ENCODE measurements at regions not wholly inside any gene's neighbourhood (a gene's known extent, or its start where the extent isn't known, plus 50 kb on each side); places are given as distances from the start of the nearest gene placed in this dataset.

DNA sequence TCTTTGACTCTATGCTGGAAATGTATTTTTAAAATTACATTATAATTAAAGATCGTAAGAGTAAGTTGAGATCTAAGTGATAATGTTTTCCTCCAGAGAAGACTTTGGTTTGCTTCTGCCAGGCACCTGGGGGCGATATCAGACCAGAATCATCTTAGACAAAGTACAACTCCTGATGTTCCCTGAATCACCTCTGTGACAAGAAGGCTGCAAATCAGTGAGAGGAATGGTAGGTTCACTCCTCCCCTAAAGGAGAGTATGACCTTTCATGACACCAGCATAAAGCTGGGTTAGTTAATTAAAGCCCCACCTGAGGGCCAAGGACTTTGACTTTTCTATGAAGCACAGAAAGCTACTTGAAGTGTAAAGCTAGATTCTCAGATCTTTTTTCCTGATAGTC lies 114.4 kb upstream of the DTNA start:
- DNase-seq (ENCODE audit: low spot score): no peak

DNA sequence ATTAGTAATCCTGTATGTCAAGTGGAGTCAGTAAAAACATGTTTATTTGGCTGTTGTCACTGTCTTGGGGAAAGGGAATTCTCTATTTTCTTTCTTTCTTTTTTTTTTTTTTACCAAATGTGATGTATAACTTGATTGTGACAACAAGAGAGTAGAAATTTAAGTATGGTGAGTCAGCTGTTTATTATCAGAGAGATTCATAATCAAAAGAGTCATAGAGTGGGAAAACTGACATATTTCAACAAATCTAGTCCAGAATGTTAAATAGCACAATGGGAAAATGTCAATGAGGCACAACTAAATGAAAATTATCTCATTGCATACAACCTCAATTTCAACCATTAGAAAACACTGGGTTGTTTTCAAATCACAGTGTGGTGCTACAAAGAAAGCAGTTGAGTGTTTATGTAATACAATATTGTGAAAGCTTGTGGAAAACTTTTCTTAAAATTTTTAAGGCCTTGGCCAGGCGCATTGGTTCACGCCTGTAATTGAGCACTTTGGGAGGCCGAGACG lies 111.9 kb upstream of the DTNA start:
- no peak for DNase-seq (ENCODE audit: low spot score)

DNA sequence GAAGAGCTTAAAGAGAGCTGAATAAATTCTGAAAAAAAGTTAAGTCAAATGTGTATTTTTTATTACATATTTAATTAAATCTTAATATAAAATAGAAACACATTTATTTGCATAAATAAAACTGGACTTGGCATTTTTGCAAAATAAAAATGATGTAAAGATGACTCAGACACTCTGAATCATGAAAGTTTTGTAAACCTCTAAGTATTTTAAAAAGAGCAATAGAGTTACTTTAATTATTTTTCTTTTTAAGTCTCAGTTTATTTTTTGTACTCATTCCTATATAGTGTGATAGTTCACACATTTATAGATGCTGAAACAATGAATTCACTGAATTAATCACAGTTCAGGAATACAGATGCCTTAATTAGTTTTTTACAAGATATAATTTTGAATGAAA lies 109.9 kb upstream of the DTNA start:
- peak; percentile 4 for DNase-seq (ENCODE audit: low spot score)

DNA sequence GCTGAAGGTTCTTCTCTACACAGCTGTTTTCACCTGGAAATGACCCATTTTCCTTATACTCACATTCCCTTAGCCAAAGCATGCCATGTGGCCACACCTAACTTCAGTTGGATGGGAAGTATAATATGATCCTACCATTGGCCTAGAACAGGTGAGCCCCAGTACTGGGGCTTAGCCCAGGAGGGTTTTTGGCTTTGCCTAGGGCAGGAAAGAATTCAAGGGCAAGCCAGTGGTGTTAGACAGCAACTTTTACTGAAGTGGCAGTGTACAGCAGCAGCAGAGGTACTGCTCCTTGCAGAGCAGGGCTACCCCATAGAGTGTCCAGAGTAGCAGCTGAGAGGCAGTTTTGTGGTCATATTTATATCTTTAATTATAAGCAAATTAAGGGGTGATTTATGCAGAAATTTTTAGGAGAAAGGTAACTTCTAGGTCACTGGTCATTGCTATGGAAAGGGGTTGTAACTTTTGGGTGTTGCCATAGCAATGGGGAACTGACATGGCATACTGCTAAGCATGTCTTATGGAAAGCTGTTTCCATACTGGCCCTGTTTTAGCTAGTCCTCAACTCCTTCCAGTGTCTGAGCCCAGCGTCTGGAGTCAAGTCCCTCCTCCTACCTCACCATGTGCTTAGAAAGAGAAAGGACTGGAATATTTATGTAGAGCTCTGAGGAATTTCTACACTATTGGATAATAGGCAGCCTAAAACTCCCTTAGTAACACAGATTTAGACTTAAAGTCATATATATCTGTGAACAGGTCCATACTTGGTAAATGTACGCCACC lies 109.0 kb upstream of the DTNA start:
- DNase-seq (ENCODE audit: low spot score): no peak

DNA sequence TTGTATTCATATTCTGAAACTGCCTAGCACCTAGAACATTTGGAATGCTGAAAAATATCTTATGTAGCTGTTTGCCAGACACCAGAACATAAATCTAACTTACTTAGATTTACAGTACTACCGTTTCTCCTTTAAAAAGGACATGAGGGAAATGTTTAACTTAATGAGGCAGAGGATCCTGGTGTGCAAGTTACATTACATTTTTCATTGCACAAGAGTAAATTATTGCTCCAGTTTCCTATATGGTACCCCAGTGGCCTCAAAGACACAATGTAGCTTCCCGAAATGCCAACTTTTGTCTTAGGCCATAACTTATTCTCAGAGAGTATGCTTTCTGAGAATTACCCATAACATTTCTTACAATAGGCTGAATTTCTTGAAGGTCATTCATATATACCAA lies 105.5 kb upstream of the DTNA start:
- no peak for DNase-seq (ENCODE audit: low spot score)

DNA sequence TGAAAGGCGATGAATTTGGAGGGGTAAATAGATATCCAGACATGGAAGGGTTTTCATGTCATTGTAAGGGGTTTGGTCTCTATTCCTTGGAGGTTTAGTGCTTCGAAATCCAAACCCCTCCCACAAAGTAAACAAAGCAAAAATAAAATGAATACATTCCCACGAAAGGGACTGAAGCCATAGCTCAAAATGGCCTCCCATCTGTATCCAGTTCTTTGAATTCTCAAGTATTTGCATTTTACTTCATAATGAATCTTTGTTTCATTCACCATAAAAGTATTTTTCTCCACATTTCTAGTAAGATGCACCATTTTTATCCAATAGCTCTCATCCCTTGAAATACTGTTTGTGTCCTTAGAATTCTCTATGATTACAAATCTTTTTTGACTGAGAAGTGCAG lies 103.2 kb upstream of the DTNA start:
- DNase-seq (ENCODE audit: low spot score): no peak

DNA sequence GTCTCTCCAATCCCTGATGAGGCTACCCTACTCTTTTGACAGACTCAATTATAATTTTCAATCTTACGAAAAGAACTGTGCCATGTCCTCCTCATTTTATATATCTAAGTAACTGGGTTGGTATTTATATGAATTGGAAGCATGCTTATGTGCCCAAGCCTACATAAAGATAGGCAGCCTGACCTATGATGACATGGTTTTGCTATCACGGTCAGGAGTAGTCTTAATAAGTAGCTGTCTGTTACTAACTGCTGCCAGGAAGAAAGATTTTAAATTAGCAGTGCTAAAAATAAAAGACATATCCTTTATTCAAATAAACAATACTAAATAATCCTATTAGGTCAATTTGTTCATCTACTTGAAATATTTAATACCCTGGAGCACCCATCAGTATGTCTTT lies 102.0 kb upstream of the DTNA start:
- no peak for DNase-seq (ENCODE audit: low spot score)

DNA sequence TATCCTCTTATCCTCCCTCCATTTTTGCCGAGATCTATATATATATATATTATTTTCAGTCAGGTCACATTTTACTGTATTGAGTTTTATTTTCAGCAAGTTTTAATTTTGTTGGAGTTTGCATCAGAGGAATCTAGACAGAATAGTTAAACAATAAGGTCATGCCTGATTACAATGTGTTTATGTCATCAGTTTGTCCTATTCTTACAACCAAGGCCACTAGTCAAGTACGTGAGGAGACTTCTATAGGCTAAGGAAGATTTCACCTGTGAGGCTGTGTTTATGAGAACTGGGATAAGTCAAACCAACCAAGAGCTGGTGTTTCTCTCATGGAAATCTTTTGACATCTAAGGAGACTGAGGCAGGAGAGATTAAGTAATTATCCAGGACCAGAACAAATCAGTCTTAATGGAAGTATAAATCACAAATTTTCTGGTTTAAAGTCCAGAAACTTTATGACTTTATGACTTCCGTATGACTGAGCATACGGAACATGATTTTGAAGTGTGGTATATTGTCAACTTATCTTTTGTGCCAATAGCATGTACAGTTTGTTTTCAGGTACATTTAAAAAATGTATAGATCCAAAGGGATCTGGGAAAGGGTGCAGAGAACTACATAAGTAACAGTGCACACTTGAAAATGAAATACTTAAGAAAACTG lies 100.0 kb upstream of the DTNA start:
- no peak for DNase-seq (ENCODE audit: low spot score)

DNA sequence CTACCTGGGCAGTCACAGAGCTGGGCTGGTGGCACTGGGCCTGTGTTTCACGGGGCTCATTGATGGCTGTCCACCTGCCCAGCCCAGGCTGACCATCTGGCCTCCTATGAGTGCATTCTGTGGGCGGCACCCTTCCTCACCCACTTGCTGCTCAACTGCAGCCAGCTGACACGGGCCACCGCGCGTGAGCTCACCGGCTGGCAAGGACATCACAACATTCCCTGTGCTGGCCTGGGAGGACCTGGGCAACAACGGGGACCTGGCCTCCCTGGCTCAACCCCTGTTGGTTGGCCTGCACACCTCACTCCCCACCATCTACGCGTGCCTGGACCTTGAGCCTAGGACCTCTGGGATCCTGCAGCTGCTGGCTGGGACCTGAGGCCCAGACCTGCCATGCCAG lies 98.2 kb upstream of the DTNA start:
- no peak for DNase-seq (ENCODE audit: low spot score)

DNA sequence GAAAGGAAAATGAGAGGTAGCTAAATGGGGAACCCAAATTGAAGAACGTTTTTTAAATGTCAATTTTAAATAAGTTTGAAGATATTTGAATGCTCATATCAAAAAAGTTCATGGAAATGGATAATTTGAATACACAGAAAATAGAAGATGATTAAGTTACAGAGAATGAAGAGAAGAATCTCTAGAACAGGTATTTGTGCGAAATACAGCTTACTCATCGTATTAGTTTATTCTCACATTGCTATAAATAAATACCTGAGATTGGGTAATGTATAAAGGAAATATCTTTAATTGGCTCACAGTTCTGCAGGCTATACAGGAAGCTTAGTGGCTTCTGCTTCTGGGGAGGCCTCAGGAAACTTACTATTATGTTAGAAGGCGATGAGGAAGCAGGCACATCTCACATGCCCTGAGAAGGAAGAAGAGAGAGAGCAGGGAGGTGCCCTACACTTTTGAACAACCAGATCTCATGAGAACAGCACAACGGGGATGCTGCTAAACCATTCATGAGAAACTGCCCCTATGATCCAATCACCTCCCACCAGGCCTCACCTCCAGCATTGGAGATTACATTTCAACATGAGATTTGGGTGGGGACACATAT lies 89.7 kb upstream of the DTNA start:
- DNase-seq (ENCODE audit: low spot score): no peak

DNA sequence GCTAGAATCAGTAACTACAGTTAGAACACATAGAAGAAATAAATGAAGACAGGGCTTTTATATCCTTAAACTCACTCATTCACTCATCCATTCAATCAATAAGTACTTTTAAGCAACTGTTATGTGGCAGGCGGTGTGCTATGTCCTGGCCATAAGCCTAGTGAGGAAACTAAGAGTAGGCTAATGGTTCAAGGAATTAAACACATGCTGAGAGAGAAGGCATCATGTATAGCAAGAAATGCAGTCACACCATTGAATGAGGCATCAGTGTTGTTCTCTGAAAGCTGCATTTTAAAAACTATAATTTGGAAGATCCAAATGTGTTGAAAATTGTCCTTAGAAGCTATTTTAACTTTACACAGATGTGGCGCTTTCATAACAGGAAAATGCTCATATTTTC lies 86.5 kb upstream of the DTNA start:
- DNase-seq (ENCODE audit: low spot score): no peak

DNA sequence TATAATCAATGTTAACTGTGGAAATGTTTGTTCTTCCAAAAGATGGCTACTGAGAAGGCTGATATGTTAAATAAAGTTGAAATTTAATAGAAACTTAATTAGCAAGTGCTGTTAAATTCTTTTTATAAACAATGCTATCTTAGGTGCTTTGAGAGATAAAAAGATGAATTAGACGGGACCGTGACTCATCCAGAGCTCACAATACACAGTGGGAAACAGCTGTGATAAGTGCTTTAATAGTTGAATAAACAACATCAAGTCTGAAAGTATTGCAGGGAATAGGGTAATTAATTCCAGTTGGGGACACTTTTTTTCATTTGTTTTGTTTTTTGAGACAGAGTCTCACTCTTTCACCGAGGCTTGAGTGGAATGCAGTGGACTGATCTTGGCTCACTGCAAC lies 85.5 kb upstream of the DTNA start:
- DNase-seq (ENCODE audit: low spot score): peak; percentile 12

DNA sequence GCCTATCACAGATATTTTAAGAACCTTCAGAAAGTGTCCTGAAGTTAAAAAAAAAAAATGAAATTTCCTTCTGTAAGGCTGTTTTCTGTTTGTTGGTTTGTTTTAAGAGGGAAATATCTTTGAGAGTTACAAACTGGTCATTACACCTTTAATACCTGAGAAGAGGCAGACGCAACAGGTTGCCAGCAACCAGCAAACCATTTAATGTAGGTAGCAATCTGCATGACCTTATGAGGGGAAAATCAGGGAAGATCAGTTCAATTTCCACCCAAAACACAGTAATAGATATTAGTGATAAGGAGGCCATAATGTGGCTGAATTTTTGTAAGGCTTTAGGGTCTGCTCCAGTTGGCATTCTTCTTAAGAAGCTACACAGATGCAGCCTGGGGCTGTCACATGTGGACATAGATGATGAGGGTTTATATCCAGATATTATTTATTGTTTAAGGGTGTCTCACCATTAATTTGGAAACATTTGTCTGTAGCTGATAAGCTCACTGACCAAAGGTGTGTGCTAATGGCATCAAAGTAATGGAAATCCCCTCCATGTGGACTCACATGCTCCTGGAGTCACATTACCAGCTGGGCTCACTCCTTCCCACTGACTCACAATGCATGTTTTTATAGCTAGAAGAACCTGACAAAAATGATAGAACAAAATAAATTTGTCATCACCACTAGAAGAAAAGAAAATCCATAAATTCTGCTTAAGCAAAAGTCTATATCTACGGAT lies 83.5 kb upstream of the DTNA start:
- DNase-seq (ENCODE audit: low spot score): no peak

DNA sequence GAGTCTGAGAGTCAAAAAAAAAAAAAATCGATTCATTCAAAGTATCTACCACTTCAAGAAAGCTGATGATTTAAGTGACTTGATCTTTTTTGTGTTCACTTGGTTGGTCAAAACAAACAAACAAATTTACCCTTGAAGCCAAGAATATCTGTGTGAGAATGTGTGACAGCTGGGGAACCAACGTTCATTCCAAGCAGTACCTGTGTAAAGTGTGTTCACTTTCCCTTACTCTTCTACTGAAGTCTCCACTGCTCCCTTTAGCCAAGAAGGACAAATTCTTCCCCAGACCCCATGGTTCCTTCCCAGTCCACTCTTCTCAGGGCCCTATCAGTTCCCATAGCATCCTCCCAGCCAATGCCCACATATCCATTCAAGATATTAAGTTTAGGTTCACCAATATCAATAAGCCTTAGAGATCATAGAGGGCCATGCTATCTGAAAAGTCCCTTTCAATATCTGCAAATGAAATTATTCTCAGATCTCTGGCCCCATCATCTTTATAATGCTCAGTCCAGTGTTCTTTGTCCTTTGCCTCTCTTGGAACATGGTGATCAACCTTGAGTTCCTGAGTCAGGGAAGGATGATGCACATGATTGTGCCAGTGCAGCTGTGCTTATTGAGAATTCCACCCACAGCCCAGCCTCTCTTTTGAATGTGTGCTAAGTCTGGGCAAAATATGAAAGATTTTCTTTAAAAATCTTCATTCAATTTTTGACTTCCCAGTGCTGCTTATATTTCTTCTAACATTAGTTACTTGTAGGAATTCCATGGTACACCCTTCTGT lies 82.8 kb upstream of the DTNA start:
- no peak for DNase-seq (ENCODE audit: low spot score)

DNA sequence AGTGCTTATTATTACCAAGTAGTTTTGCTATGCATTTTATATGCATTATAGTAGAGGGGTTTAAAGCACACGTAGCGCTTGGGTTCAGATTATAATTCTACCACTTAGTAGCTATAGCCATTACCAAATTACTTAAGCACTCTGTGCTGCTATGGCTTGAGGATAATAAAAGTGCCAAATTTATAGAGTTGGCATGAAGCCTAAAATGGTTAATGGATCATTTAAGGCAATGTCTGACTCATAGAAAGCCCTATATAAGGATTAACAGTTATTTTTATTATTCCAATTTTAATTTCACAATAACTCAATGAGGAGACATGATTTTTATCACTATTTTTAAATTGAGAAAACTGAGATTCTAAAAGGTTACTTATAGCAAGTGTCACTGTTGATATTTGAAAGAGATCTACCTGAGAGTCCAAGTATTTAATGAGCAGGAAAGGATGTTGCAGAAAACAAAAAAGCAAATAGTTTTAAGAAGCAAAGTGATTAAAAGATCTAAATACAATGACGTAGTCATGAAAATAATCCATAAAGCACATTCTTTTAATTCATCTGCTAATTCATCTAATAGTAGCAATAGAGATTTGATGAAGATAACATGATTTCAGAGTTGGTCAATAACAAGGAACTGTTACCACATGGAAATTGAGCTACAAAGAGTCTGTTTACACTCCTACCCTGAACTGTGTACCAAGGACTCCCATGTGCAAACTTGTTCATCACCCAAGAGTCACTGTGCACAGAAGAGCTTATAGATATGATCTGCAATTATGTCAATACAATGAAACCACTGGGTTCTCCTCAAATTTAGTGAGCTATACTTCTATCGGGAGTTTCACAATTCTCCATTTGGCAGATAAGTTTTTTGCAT lies 78.8 kb upstream of the DTNA start:
- DNase-seq (ENCODE audit: low spot score): no peak

DNA sequence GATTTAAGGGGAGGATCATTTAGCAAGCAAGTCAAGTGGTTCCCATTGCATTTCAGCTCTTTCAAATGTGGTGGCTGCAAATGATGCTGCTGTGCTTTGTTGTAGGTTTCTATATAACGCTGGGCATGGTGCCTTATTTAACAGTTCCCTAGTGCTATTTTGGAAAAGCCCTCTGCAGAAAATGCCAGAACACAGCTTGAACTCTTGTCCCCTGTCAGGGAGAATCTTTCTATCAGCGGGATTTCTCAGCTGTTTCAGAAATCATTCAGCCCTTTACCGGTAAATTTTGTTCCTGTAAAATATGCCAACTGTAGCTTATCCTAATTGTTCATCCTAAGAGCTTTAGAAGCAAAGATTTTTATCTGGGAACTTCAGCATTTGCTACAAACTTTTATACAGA lies 77.8 kb upstream of the DTNA start:
- DNase-seq (ENCODE audit: low spot score): no peak

DNA sequence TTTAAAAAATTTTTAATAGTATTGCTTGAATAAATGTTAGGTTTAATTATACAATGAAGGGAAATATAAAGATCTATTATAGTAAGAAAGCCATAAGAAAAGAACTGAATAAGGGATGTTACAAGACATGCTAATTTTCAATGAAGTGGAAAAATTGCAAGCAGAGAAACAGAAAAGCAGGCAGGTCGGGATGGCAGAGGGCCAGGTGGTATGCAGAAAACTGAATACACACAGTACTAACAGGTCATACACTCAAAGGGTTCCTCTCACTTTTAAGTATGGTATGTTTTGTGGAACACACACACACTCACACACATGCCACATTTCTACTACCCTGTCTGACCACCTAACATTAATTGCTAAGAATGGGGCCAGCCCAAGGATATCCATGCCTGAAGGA lies 76.7 kb upstream of the DTNA start:
- no peak for DNase-seq (ENCODE audit: low spot score)

DNA sequence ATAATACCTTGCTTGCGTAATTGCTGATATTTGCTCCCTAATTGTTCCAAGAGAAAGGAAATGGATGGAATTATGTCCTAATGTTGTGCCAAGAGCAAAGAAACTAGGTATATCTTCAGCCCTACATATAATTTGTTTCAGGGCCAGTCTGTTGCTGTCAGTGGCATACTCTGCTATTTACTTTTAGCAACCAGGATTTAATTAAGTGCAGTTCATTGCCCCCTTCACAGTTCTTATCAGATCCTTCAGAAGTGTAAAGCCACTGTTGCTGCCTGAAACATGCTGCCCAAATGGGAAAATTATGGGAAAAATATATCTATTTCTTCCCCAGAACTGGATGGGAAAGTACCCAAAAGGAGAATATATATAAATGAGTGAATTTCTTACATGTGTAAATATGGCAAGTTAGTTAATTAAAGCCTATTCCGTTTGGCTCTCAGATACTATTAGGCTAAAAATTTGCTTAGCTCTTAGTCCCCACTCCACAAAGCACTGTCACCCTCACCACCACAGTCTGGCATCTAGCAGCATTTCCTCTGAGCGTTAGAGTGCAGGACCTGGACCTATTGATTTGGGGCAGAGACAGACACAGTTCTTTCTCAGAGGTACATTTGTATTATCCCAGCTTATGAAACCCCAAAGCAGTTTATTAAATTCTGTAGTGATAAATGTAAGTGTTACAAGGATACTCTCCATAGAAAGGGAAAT lies 72.8 kb upstream of the DTNA start:
- no peak for DNase-seq (ENCODE audit: low spot score)

DNA sequence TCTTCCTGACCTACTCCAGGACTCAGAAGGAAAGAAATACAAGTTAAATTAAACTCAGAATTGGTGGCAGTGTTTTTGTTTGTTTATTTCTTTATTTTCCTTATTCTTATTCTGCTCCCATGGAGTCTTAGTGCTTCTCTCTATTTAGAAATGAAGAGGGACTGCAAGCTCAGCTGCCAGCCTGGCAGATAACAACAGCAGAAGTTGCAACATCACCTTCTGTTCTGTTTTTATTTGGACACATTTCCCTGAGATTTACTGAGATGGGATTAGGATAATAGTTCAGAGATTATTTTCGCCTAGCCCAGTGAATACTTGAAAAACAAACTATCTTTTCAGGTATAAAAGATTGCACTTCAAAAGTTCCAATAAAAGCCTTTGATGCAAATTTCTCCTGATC lies 70.4 kb upstream of the DTNA start:
- DNase-seq (ENCODE audit: low spot score): no peak

DNA sequence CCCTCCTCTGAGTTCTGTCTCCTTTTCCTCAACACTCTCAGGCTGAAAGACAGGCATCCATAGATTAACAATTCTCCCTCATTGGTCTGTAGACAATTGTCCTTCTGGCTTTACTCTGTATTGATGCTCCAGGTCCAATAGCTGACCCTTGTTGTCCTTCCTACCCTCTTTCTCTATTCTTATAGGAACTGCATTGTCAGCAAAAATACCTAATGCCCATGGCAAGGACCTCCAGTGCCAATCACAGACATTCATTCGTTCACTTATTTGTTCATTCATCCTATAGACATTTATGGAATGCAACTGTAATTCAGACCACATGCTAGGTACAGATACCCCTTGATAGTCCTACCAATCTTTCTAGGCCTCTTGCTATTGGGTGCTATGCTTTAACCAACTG lies 69.8 kb upstream of the DTNA start:
- DNase-seq (ENCODE audit: low spot score): no peak

Measured in AG08395 (cell line).